HG03432 (cell line): ENCODE measurements at regions not wholly inside any gene's neighbourhood (a gene's known extent, or its start where the extent isn't known, plus 50 kb on each side); places are given as distances from the start of the nearest gene placed in this dataset.

Experiments
- ATAC-seq: cut with Tn5 transposase; IDR thresholded peaks from one replicate; pipeline ENCODE4 v1.9.1; 2021; ENCODE audit warnings: mild to moderate bottlenecking, moderate library complexity; ENCODE audit not compliant: unreplicated experiment

DNA sequence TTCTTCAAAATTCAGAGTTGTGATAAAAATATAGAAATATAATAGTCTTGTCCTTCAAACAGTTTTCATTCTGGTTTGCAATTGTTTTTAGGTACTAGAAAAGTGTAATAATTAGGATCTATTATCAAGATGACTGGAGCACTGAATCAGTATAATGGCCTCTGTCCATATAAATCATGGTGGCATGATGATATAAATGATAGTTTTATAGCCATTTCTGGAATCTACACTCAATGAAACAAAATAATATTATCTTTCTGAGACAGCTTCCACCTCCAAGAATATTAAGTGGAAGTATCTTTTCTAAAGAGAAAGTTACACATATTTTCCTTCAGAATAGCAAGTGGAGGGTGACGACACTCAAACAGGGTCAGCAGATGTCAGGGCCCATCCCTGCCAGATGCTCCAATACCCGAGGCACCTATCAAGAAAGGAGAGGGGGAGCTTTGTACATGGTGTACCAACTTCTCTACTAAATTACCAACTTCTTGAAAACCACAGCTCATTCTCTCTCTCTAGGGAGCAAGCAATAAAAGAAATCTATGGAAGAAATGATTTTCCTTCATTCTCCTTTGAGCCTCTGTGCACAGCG, 882.7 kb upstream of the CHAC2 start:
- ATAC-seq, result no peak

DNA sequence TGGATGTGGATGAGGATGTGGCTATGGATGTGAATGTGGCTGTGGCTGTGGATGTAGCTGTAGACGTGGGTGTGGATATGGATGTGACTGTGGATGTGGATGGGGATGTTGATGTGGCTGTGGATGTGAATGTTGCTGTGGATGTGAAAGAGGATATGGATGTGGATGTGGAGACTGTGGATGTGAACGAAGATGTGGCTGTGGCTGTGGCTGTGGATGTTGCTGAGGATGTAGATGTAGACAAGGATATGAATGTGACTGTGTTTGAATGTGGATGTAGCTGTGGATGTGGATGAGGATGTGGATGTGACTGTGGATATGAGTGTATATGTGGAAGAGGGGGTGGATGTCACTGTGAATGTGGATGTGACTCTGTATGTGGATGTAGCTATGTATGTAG, 884.6 kb upstream of the CHAC2 start:
- ATAC-seq, result no peak

DNA sequence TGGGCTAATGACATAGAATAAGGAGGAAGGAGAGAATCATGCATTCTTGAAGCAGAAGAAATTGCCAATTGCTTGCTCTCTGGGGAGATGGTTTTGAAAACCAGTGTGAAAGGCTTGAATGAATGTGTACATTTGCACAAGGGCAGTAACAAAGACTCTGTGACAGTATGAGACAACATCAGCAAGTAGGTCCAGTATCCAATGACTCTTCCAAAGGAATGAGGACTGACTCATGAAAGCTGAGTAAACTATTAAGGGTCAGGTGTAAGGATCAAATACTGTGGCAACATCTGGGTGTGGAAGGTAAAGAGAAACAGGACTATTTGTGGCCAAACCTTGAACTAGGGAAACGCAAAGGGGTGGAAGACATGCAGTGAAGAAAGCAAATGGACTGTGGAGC, 886.0 kb upstream of the CHAC2 start:
- no peak for ATAC-seq

DNA sequence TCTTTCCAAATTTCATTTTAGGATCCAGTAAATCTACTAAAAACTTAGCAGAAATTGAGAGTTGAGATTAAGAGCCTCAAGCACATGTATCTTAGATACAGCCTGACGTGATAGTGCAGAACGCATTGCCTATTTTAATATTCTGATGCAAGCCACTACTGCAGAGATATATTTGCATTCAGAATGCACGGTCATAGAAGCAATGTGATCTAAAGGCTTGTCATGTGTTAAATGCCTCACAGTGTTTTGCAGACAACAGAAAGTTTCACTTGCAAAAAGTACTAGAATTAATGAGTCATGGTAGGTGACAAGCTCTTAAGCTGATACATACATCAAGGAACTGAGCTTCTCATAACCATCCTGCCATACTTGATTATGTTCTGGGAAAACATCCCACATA, 886.7 kb upstream of the CHAC2 start:
- ATAC-seq, result no peak

DNA sequence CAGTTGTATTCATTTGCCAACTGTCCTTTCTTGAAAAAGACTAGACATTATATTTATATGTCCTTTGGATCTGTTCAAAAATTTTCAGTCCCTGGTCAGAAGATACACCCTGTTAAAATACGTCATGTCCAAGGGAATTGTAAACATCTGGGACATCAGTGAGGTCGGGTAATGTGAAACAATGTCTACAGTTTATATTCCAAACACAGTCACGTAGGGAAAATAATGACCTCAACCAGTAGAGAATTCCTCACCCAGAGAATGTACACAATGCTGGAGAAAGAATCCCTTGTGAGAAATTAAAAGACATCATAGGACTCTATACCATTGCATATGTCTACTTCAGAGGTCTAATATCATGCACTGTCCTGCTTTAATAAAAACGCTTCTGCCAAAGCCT, 888.0 kb upstream of the CHAC2 start:
- ATAC-seq, result no peak

DNA sequence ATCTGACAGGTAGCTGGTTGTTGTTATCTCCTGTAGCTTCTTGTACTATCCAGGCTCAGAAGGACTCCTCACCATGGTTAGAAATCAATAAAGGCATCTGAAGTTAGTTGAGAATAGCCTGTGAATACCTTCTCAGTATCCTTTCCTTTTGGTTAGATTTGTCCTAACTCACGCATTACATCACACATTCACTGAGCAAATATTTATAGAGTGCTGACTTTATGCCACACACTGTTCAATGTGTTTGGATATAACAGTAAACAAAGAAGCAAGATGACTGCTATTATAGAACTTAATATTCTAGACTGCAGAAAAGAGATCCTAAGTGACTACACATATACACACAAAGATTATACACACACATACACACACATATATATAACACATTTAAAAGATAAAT, 889.9 kb upstream of the CHAC2 start:
- no peak for ATAC-seq

DNA sequence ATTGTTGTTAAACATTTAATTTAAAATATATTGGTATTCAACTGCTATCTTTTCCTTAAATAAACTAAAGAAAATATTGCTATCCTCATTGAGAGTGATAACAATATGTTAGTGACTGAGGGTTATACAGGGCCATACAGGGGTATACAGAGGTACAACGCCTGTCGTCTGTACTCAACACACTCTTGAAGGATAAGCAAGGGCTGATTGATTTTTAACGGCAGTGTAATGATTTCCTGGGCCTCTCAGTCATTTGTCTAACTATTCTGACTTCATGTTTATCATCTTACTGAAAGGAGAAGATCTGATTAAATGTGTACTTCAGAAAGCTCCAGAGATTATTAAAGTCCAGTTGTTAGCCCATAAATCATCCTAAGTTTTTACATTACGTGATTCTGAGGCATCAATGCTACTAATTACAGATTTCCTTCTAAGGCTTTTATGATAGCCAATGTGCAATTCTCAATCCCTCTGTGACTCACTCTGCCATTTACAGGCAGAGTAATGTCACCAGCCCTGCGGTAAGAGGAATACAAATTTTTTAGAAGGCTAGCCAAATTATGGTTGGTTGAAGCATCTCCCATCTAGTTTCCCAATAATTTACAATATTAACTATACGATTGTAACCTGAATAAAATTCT, 893.0 kb upstream of the CHAC2 start:
- no peak for ATAC-seq

DNA sequence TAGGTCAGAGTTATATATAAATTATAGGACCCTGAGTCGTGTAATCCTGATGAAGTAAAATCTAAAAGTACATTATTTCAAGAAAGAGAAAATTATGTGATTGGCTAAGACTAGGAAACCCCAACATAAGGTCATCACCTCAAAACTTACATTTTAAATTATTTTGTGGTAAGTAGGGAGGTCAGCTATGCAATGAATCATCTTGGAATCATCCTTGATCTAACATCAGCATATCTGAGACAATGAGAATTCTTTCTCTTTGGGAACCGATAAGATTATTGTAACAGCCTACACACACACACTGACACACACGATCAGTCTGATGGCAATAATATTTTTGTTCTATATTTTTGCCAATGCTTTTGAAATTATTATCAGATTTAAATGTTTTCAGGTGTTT, 904.8 kb upstream of the CHAC2 start:
- no peak for ATAC-seq

DNA sequence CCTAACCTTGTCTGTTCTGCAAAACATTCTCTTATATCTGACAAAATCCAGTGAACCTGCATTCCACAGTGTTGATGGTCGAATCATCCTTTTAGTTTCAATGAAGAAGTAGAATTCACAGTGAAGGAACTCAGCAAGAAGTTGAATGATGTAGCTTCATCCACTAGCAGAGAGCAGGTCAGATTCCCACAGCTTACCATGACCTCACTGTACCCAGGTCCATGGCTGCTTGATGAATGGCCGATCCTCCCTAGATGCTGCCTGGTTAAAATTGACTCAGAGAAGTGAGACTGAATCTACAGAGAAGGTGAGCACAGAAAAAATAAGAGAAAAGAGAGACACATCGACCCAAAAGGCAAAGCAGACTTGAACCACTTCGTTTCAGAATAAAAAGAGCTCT, 906.0 kb upstream of the CHAC2 start:
- ATAC-seq, result no peak

DNA sequence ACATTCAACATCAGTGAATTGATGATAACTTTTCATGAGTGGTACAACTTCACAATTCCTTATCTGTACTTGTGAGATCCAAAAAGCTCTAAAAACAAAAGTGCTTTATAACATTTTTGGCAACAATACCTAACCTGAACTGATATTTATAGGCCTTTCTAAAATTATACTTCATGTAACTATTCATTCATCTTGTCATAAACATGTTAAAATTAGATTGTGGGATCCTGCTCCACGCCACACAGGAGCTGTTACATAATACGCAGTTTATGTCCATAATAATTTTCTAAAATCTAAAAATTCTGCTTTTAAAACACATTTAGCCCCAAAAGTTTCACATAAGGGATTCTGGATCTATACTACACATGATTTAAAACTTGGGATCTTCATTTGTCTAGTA, 908.5 kb upstream of the CHAC2 start:
- ATAC-seq, result no peak

DNA sequence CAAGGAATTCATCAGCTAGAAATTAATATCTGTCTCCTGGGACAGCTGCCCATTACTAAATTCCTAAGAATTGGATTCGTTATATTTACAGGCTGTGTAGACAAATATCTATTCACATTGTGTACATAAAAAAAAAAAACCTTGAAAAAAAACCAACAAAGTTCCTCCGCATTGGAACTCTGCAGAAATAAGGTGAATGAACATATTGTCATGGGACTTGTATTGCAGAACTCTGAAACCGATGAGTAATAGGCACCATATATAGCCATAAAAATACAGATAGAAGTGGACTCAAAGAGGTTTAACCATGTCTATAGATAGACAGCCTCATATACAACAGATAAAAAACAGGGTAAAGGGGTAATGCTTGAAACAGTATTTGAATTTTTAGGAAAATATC, 909.9 kb upstream of the CHAC2 start:
- ATAC-seq, result no peak

DNA sequence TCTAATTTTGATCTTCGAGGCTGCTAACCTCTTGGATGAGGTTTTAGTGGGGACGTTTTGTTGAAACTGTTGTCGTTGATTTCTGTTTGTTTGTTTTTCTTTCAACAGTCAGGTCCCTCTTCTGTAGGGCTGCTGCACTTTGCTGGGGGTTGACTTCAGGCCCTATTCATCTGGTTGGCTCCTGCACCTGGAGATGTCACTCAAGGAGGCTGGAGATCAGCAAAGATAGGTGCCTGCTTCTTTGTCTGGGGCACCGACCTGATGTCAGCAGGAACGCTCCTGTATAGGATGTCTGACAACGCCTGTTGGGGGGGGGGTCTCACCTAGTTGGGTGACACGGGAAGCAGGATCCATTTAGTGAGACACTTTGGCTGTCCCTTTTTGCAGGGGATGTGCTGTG, 915.6 kb upstream of the CHAC2 start:
- ATAC-seq, result no peak

DNA sequence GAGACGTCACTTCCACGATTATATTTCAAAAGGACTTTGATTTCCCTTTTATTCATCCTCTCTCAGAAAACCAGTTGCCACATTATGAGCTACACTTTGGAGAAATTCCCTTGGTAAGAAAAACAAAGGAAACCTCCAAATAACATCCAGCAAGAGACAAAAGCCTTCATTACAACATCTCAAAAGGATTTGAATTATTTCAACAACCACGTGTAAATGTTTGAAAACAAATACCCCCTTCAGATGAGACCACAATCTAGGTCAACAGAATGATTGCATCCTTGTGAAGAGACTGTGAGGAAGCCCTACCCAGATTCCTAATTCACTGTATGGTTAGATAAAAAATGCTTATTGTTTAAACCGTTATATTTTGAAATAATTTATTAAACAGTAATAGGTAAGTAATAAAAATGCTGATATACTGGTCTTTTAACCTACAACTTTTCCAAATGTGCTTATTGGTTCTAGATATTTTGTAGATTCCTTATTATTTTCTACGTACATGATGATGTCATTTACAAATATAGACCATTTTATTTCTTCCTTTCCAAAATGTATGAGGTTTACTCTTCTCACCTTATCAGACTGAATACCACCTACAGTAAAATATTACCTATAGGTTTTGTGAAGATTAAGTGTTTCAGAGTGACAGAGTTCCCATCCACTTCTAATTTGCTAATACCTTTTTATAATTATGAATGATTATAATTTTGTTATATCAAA, 922.7 kb upstream of the CHAC2 start:
- ATAC-seq, result no peak

DNA sequence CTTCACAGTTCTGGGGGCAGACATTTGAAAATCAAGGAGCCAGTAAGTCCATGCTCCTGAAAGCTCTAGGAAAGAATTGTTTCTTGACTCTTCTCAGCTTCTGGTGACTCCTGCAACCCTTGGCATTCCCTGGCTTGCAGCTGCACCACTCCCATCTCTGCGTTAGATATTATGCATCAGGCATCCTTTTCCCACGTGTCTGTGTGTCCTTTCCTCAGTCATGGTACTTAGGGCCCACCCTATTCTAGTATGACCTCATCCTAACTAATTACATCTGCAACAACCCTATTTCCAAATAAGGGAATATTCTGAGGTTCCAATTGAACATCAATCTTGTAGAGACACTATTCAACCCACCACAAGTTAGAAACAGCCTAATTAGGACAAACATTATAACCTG, 931.7 kb upstream of the CHAC2 start:
- ATAC-seq, result no peak

DNA sequence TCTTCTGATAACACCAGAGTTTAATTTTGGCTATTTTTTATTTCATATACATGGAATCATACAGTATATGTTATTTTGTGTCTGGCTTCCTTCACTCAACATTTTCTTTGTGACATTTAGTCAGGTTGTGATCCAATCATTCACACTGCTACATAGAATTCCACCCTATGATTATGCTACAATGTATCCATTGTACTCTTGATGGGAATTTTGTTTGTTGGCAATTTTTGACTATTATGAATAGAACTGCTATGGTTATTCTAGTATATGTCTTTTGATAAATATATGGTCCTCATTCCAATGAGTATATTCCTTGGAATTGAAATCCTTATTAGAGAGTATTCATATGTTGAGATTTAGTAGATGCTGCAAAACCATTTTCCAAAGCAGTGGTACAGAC, 936.4 kb upstream of the CHAC2 start:
- no peak for ATAC-seq

DNA sequence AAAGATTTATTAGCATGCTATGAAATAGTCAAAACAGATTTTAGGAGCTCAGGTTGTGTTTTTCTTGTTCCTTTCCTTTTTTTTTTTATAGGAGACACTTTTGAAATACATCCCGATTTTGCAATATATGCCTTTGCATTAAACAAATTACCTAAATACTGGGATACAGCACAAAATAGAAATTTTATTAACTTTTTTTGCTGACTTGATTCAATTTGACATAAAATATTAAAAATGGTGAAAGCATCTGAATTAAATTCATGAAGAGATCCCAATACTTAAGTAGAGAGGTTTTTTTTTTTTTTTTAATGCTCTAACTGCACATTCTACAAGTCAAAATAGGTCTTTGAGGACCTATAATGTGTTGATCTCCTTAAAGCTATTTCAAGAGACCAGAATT, 939.5 kb upstream of the CHAC2 start:
- no peak for ATAC-seq

DNA sequence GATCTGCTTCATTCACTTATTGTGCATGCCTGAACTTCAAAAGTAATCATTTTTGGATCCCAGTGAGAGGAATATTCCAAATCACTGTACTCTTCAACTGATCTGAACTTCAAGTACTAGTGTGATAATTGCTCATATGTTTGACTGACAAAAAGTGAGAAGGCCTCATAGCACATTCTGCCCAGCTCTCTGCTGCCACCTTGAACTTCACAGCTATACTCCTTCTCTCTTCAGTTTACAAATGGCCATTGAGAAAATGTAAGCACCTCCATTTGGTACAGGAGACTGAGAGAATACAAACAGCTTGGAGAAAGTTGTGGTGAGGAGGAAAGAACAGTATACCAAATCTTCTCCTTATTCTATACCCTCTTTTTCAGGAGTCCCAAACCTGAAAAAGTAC, 946.0 kb upstream of the CHAC2 start:
- ATAC-seq, result no peak

DNA sequence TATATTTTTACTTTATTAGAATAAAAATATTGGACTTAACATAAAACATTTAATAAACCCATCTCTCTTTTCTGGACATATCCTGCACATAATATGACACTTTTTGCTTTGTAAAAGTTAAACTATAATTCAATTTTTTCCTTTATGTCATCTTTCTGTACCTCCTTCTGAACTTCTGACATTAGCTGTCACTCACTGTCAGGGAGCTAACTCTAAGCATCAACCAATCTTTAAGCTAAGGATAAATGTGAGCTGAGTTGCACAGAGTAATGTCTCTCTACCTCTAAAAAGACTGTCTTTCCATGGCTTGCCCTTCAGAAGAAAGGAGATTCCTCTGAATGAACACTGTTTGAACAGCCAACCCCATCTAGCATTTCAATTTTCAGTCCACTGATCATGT, 948.6 kb upstream of the CHAC2 start:
- no peak for ATAC-seq

DNA sequence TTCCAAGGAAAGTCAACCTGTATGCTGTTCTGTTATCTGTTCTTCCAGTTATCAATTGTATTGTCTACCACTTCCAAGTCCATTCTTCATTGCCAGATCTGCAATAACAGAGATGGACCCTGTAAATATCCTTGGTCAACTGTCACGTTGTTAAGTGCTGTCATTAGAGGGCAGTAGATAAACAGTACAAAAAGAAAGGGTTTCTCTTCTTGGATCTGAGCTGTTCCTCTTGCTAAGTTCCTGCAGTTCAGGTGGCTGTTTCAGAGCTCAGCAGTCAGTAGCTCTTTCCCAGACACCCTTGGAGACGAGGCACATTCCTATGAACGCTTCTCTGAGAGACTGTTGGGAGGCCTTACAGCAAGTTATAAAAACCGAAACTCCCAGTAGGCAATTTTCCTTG, 957.1 kb upstream of the CHAC2 start:
- peak; percentile 73 for ATAC-seq

DNA sequence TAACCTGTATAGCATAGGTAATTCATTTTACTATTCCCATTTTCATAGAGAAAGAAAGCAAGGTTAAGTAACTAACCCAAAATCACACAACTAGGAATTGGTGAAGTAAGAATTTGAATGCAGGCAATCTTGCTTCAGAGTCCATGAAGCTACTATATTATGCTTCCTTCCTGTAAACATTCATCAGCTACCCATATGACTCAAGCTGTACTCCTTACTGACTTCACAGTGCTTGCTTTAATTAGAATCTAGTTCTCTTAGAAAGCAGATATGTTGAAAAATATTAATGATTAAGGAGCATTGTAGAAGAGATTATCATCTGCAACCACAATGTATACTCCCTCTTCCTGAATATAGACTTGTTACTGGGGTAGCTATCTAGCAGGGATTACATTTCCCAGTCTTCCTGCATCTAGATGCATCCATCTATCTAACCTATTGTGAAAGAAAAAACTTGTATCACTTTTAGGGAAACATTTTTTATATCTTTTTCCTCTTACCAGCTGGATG, 961.6 kb upstream of the CHAC2 start:
- ATAC-seq, result no peak

DNA sequence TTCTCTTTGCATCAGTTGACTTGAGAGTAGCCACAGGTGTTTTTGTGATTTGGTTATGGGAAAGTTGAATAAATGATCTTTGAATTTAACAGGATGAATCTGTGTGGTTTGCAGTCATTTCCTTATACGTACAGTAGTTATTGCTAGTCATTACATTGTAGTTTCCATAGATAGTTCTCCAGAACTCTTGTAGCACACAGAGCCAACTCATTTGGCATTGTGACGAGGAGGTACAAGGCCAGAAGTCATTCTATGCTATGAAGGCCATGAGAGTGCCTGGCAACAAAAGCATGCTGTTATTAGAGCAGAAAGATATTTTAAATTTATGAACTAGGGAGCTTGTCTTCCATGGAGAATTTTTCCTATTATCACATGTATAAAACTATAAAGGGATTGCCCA, 973.0 kb upstream of the CHAC2 start:
- ATAC-seq, result no peak

DNA sequence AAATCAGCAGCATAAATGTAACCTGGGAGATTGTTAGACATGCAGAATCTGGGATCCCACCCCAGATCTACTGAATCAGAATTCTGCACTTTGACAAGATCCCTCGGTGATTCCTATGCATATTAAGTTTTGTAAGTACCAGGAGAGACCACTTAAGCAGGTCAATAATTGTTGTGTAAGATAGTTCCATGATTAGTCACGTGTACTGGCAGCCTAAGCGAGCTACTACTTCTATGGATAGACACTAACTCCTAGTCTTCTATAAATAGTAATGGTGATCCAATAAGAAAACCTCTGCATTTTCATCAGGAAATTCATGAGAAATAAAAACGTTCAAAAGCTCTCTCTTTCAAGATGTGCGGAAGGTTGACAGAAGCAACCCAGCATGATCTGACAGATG, 988.2 kb upstream of the CHAC2 start:
- no peak for ATAC-seq
